ENCODE measurements at regions not wholly inside any gene's neighbourhood (a gene's known extent, or its start where the extent isn't known, plus 50 kb on each side); places are given as distances from the start of the nearest gene placed in this dataset.

DNA sequence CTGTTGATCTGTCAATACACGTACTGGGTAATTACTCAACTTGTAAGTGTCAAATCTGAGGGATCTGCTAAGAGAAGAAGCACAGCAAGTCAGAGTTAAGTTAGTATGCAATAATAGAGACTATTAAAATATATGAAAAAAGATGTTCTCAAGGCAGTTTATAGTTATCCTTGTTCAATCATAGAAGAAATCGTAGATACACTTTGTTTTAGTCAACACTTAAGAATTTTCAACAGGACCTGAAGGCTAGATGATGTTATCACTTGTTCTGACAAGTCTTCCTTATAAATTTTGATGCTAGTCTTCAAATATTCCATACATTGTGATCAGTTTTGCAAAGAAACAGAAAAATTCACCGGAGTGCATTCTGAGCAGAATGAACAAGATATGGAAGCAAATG lies 91.1 kb upstream of the KCNQ5 start:
- TF ChIP-seq, protein P1, sequence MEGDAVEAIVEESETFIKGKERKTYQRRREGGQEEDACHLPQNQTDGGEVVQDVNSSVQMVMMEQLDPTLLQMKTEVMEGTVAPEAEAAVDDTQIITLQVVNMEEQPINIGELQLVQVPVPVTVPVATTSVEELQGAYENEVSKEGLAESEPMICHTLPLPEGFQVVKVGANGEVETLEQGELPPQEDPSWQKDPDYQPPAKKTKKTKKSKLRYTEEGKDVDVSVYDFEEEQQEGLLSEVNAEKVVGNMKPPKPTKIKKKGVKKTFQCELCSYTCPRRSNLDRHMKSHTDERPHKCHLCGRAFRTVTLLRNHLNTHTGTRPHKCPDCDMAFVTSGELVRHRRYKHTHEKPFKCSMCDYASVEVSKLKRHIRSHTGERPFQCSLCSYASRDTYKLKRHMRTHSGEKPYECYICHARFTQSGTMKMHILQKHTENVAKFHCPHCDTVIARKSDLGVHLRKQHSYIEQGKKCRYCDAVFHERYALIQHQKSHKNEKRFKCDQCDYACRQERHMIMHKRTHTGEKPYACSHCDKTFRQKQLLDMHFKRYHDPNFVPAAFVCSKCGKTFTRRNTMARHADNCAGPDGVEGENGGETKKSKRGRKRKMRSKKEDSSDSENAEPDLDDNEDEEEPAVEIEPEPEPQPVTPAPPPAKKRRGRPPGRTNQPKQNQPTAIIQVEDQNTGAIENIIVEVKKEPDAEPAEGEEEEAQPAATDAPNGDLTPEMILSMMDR (IDR thresholded peaks at IDR 0.05): no peak
- no peak for TF ChIP-seq POLR2A (IDR thresholded peaks at IDR 0.05)

Measured in body of pancreas (tissue), 4 donors.